ENCODE measurements at regions not wholly inside any gene's neighbourhood (a gene's known extent, or its start where the extent isn't known, plus 50 kb on each side); places are given as distances from the start of the nearest gene placed in this dataset.

DNA sequence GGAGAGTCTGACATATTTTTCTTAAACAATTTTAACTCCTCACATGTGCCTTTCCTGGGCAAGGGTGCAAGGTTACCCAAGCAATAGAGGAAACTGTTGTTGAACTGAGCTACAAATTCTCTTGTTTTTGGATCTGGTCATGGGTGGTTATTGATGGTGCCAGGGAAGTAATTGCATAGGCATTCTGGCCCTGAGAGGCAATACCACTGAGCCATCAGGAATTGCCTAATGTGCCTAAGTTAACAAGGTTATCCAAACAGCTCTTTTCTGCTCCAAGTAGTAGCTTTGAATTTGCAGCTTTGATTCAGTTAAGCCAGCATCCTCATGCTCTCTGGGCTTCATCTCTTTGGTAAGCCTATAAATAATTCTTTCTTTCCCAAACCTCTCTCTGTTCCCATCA, 266.0 kb upstream of the BTBD3 start:
- Histone ChIP-seq H3K79me2 (ENCODE audit: low read length) (no peaks in the 10 kb centered on the region), H2AFZ (ENCODE audit: low read length) (no peak overlapping the region), H3F3A (ENCODE audit: insufficient read depth, low read length) (no peaks in the 10 kb centered on the region), H3K4me3 (ENCODE audit: low read length) (no peak overlapping the region), H3K9me2 (replicated peaks; ENCODE audit: insufficient read depth, low read length) (no peaks in the 10 kb centered on the region), H3K9ac (ENCODE audit: low read length) (no peak overlapping the region), H3K4me1 (ENCODE audit: low read length) (no peaks in the 10 kb centered on the region), H3K27me3 (replicated peaks; ENCODE audit: insufficient read depth, low read length) (no peaks in the 10 kb centered on the region), H3K9me3 (replicated peaks; ENCODE audit: insufficient read depth, low read length) (no peaks in the 10 kb centered on the region), H3K36me3 (replicated peaks; ENCODE audit: insufficient read depth, low read length) (no peaks in the 10 kb centered on the region), H4K20me1 (ENCODE audit: insufficient read depth, low read length) (no peaks in the 10 kb centered on the region), H3K4me2 (ENCODE audit: low read depth, low read length) (no peak overlapping the region), H3K27ac (ENCODE audit: low read length) (no peak overlapping the region)
- DNase-seq: no peak
- TF ChIP-seq EZH2 (optimal IDR thresholded peaks at IDR 0.05; ENCODE audit: low read depth, low read length) (no peak), EZH2phosphoT487 (IDR thresholded peaks at IDR 0.05; ENCODE audit: low read length) (no peak), CTCF (IDR thresholded peaks at IDR 0.05; ENCODE audit: low read length) (no peak)

DNA sequence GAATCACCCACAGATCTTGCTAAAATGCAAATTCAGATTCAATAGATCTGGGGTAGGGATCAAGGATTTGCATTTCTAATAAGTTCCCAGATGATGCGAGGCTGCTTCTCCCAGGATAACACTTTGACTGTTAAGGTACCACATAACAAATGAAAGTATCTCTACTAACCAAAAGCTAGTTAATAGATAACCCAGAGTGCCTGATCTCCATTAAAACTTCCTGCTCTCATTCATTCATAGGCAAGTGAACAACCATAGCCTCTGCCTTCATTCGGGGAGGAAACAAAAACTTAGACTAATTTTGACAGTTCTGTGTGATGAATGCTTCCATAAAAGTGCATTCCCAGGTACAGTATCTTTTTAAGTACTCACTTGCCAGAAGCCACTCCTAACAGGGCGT, 265.6 kb upstream of the BTBD3 start:
- Histone ChIP-seq H3K4me1 (ENCODE audit: low read length) (no peaks in the 10 kb centered on the region), H3K27me3 (replicated peaks; ENCODE audit: insufficient read depth, low read length) (no peaks in the 10 kb centered on the region), H3K4me2 (ENCODE audit: low read depth, low read length) (no peak overlapping the region), H2AFZ (ENCODE audit: low read length) (no peak overlapping the region), H3K9ac (ENCODE audit: low read length) (no peak overlapping the region), H3K4me3 (ENCODE audit: low read length) (no peak overlapping the region), H3K9me3 (replicated peaks; ENCODE audit: insufficient read depth, low read length) (no peaks in the 10 kb centered on the region), H3K36me3 (replicated peaks; ENCODE audit: insufficient read depth, low read length) (no peaks in the 10 kb centered on the region), H3K79me2 (ENCODE audit: low read length) (no peaks in the 10 kb centered on the region), H3F3A (ENCODE audit: insufficient read depth, low read length) (no peaks in the 10 kb centered on the region), H4K20me1 (ENCODE audit: insufficient read depth, low read length) (no peaks in the 10 kb centered on the region), H3K9me2 (replicated peaks; ENCODE audit: insufficient read depth, low read length) (no peaks in the 10 kb centered on the region), H3K27ac (ENCODE audit: low read length) (no peak overlapping the region)
- DNase-seq: no peak
- TF ChIP-seq EZH2 (optimal IDR thresholded peaks at IDR 0.05; ENCODE audit: low read depth, low read length) (no peak), EZH2phosphoT487 (IDR thresholded peaks at IDR 0.05; ENCODE audit: low read length) (no peak), CTCF (IDR thresholded peaks at IDR 0.05; ENCODE audit: low read length) (no peak)

DNA sequence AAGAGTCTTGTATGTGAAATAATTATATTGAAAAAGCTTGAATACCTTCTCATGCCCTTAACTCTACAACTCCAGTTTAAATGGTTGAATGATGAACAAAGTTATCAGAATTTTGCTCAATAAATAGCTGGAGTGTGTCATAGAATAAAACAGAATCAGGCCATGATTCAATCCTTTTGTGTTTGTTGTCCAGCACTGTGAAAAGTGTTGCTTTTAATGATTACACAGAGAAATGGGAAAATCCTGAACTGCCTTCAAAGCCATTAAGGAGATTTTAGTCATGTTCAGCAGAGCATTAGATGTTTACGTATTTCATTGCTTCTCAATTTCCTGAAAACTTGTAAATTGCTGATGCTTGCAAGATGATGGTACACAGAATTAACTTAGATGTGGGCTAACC, 262.9 kb upstream of the BTBD3 start:
- no peaks in the 10 kb centered on the region for H3F3A ChIP-seq (ENCODE audit: insufficient read depth, low read length)
- H3K27me3 ChIP-seq (replicated peaks; ENCODE audit: insufficient read depth, low read length): no peaks in the 10 kb centered on the region
- TF ChIP-seq CTCF (IDR thresholded peaks at IDR 0.05; ENCODE audit: low read length) (no peak), EZH2phosphoT487 (IDR thresholded peaks at IDR 0.05; ENCODE audit: low read length) (no peak), EZH2 (optimal IDR thresholded peaks at IDR 0.05; ENCODE audit: low read depth, low read length) (no peak)
- no peaks in the 10 kb centered on the region for H3K4me1 ChIP-seq (ENCODE audit: low read length)
- no peak overlapping the region for H3K9ac ChIP-seq (ENCODE audit: low read length)
- no peak overlapping the region for H3K4me3 ChIP-seq (ENCODE audit: low read length)
- no peaks in the 10 kb centered on the region for H4K20me1 ChIP-seq (ENCODE audit: insufficient read depth, low read length)
- no peaks in the 10 kb centered on the region for H3K79me2 ChIP-seq (ENCODE audit: low read length)
- H2AFZ ChIP-seq (ENCODE audit: low read length): no peak overlapping the region
- no peak overlapping the region for H3K4me2 ChIP-seq (ENCODE audit: low read depth, low read length)
- no peaks in the 10 kb centered on the region for H3K9me3 ChIP-seq (replicated peaks; ENCODE audit: insufficient read depth, low read length)
- H3K27ac ChIP-seq (ENCODE audit: low read length): no peak overlapping the region
- H3K9me2 ChIP-seq (replicated peaks; ENCODE audit: insufficient read depth, low read length): no peaks in the 10 kb centered on the region
- no peak for DNase-seq
- H3K36me3 ChIP-seq (replicated peaks; ENCODE audit: insufficient read depth, low read length): no peaks in the 10 kb centered on the region
